ENCODE measurements at regions not wholly inside any gene's neighbourhood (a gene's known extent, or its start where the extent isn't known, plus 50 kb on each side); places are given as distances from the start of the nearest gene placed in this dataset.

DNA sequence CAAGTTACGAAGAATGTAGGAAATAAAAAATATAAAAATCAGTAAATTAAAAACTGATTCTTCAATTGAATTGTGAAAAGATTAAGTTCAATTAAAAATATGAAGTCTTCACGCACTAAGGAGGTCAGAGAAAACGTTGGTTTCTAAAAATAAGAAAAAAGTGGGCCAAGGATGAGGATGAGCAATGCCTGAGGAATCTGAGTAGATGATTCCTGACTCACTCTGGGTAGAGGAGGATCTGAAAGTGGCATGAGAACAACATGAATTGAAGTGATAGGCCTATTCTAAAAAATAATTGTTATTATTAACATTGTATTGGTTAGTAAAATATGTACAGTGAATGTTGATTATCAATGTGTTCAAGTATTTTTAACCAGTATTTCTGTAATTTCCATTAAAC, 444.2 kb downstream of the GRIA2 start:
- DNase-seq (ENCODE audit: low spot score) = peak; percentile 11

DNA sequence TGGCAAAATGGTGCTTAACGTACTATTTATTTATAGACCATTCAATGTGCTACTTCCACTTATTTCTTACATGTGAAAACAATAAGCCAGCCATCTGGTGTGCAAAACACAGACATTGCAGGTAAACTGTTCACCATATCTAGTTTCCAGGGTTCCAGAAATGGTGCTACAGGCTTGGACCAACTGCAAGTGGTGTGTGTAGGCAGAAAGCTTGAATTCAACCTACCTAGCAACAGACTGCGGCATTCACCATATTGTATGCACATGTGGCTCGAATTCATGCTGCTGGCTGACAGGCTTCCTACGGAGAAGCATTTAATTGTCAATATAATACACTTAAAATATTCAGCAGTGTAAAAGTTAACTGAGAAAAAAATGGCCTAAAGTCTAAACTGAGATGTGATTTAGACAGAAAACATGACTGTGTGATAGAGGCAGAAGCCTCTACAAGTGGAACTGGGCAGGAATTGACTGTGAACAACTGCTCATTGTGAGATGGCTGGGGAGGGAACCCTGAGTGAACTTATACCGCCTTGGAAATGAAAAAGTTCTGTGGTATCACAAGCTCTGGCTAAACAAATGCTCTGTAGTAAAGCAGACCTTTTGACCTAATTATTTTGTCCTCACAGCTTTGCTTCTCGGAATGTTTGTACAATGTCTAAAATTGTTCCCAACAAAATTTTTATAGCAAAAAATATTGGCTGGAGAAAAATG, 434.7 kb downstream of the GRIA2 start:
- DNase-seq (ENCODE audit: low spot score) = no peak

DNA sequence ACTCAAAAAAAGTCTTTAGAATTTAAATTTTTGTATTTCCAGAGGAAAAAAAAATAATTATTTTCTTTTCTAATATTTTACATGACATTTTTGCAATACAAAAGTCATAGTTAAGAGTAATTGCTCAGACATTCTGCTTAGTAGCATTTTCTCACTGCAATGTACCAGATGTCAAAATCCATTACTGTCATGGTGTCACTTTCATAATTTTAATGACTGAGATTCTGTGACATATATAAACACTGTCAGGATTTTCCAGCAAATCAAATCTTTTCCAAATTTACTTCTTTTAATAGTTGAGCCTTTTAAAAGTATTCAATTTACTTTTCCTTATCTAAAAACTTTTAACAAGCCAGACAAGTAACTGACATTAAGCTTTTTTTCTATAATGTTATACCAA, 422.7 kb downstream of the GRIA2 start:
- DNase-seq (ENCODE audit: low spot score) = no peak

DNA sequence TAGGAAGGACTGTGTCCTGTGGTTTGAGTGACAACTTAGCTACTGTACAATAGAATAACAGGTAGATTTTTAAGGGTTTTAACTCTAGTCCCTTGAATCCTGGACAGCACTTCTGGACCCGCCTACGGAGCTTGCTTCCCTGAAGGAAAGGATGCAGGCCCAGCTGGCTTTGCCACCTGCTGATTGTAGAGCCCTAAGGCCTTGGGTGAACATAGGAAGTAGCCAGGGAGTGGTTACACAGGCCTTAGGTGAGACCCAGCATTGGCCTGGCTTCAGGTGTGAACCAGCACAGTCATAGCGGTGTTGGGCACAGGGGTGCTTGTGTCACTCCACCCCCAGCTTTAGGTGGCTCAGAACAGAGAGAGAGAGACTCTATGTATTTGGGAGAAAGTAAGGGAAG, 413.5 kb downstream of the GRIA2 start:
- no peak for DNase-seq (ENCODE audit: low spot score)

DNA sequence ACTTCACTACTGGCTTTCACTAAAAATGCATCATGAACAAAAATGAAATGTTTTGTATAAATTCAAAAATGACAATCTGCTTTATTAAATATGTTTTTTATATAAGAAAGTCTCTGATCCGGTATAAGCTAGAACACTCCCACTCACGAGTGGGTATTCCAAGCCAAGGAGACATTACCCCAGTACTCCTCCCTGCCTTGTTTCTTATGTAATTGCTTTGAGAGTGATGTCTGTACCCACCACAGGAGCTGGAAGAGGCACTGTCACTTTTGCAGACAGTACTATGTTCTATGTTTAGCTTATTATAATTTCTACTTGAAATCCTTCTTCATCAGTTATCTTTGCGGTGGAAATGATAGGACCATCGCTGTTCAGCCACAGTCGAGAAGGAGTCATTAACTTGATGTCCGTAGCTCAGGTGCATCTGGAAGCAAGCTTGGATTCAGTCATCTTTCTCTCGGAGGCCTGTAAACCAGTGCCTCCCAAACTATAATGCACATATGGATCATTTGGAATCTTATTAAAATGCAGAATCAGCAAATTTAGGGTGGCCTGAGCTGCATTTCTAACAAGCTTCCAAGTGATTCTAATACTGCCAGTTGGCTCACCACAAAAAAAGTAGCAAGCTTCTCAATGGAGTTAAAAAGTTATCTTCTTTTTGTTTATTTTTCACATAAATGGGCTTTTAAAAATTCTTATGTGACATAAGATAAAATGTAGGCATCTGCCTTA, 396.4 kb downstream of the GRIA2 start:
- no peak for DNase-seq (ENCODE audit: low spot score)

DNA sequence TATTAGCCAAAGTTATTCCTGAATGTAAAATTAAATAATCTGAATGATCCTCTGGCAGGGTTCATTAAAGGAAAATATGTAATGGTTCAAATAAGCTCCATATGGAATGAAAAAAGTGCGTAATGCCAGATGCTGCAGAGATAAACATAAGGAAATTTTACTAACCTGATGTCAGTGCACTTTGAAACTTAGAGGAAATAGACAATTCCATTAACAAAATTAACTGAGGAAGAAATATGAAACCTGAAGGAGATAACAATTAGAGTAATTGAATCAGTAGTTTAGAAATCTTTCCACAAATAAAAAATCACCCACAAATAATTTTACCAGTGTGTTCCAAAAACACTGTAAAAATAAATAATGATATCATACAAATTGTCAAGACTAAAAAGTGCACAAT, 387.5 kb downstream of the GRIA2 start:
- DNase-seq (ENCODE audit: low spot score) = no peak

DNA sequence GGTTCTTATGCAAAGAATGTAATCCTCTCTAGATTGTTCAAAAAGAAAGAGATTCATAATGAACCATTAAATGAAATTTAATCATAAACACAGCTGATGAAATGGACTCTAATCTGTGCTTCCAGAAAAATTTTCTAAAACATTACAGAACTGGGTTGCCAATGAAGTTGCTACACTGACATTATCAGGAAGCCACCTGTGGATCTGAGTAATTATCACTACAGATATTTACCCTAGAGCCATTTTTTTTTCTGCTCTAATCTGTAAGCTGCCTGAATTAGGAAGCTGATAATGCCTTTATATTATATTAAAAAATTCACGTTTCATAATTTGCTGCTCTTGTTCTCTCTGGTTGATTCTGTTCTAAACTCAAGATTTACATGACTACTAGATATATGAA, 380.1 kb downstream of the GRIA2 start:
- no peak for DNase-seq (ENCODE audit: low spot score)

DNA sequence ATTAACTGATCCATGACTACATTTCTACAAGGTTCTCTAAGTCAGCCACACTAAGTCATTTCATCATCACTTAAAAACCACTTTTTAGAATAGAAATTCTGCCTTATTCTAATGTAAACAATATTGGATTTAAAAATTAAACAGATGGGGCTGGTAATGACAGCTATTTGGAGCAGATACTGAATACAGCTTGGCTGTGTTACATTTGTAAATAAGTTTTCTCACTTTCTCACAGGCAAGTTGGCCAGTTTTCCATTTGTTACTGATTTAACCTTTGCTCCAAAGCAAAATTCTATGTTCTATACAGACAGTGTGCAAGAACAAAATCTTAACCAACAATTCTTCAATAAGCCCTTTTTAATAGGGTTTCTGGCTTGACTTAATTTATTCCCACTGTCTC, 370.7 kb downstream of the GRIA2 start:
- DNase-seq (ENCODE audit: low spot score) = no peak

DNA sequence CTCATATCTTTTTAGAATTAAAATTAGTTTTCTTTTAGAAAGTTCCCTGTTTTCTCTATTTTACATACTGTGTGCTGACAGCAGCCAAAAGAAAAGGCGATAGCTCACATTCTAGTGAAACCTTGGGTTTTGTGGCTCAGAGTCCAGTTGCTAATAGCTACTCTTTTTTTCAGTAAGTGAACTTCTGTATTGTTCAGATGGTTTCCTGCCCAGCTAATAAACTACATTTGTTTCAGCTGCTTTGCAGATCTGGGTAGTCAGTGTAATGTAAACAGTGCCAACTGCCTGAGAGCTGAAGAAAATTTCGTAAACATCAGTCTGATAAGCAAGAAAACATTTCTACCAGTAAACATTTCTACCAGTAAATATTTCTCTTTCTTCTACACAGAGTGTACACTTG, 370.2 kb downstream of the GRIA2 start:
- DNase-seq (ENCODE audit: low spot score) = no peak

DNA sequence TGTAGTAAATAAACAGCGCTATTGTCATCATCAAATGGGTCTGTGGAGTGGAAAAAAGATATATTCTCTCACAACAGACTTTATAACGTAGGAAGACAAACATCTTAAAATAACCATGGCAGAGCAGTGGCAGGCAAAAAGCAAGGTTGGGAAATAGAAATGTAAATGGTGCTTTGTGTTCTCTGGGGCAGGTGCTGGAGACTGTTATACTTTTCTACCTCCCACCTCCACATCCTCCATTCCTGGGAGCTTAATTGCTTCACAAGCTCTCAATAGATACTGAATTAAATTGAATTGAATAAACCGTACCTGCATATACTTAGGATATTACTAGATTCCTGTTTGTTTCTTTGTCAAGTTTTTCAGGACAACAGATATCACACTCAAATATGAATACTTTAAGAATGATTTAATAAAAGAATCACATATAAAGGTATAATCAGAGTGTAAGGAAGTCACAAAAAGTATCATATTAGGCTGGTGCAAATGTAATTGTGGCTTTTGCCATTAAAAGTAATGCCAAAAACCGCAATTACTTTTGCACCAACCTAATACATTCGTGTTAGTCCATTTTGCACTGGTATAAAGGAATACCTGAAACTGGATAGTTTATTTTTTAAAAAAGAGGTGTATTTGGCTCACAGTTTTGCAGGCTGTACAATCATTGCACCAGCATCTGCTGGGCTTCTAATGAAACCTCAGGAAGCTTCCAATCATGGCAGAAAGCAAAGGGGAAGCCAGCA, 367.3 kb downstream of the GRIA2 start:
- no peak for DNase-seq (ENCODE audit: low spot score)

DNA sequence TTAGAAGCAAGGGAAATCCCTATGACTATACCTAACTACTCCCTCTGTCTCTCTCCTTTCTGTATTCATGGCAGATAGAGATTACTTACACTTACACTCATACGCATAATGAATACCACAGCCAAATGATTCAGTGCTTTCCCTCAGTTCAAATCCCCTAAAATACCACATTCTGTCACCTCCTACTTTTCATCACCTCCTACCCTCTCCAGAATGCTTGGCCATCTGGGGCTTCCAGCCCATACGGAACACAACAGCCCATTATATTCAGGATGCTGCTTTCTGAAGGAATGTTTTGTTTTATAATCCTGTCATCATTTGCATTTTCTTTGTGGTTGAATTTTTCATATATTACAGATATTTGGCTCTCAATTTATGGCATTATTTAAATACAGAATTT, 361.6 kb downstream of the GRIA2 start:
- DNase-seq (ENCODE audit: low spot score) = no peak

DNA sequence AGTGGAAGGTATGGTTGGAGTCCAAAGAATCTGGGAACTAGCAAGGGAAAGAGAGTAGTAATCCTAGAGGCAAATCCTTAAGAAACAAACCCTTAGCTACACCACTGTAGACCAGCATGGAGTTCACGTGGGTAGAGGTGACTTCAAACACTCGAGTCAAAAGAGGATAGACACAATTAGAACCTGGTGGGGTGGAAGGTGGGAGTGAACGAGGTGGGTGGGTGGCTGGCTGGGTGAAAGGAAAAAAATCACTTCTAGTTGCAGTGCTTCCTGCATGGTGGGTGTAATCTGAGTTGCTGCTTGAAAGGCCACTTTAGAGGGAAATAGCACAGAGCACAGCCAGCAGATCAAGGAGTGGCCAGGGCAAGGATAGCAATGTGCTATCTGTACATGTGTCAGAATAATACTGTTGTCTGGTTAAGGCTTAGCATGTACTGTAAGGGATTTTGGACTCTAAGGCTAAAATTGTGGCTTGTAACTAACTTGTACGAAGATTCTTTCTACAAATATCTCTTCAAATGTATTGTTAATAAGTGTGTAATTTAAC, 356.2 kb downstream of the GRIA2 start:
- DNase-seq (ENCODE audit: low spot score) = no peak

DNA sequence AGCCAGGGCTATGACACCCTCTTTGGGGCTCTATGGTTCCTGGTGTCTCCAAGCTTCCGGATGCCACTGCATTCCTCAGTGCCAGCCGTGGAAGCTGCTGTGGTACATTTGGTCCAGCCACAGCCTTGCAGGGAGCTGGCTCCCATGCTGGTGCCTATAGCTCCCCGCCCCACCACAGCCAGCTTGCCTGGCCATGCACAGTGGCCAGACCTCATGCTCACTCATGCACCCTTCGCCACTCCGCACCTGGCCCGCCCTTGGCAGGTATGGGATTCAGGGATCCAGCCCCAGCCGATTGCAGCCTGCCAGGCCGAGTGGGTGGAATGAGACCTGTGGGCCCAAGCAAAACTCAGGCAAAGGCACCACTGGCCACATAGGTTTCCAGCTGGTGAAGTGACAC, 354.8 kb downstream of the GRIA2 start:
- no peak for DNase-seq (ENCODE audit: low spot score)

DNA sequence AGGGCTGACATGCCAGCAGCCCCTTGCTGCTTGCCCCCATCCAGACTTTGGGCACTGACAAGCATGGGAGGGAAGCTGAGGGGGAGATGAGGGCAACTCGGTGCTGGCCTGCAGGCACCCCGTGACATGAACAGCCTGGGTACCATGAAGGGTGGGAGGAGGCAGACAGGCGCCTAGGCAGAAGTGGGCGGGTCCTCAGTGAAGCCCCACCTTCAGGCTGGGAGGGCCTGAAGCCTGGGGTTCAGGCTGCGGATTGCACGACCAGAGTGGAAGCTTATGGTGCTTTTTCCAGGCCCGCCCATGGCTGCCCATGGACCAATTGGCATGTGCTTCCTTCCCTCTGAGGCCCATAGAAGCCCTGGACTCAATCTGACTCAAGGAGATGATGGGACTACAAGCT, 354.1 kb downstream of the GRIA2 start:
- no peak for DNase-seq (ENCODE audit: low spot score)

DNA sequence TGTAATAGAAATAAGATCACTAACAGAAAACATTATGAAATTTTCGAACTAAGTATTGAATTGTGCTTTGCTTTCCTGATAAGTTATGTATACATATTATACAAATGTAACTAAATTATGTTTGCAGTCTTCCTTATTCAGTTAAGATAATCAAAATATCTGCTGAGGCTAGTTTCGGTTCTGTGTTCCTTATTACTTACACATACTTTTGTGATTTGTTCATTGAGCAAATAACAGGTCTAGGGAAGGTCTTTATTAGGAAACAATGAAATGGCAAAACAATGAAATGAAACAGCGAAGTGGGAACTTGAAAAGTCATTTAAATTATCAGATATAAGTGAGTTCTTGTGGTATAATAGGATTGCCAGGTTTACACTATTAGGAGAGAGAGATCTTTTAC, 352.4 kb downstream of the GRIA2 start:
- no peak for DNase-seq (ENCODE audit: low spot score)

DNA sequence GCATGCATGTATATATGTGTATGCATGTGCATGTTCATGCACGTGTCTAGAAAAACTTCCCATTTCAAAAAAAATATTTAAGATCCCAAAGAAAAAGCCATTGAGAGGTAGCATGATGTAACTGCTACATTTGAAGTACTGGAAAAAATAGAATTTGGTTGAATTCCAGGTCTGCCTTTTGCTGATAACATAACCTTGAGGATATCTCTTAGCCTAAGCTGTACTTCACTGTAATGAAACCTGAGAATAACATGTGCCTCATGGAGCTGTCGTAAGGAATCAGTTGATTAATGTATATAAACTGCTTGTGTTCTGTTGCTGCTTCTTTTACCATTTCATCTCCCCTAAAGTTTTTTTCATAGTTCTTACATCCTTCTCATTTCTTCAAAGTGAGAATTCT, 351.8 kb downstream of the GRIA2 start:
- no peak for DNase-seq (ENCODE audit: low spot score)

DNA sequence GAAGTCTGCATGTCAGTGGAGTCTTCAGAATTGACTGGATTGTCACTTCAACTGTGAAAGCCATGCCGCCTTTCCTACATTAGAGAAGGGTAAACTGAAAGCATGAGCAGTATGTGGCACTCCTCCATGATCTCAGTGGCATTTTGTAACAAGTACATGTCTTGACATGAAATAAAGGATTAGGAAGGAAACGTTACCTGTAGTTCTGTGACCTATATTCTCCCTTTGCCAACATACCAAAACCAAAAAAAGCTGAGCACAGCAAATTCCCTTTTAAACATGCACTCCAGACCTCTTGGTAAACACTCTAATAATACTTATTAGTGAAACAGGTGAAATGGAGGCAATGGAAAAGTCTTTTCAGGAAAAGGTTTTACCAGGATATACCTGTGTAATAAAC, 344.2 kb downstream of the GRIA2 start:
- no peak for DNase-seq (ENCODE audit: low spot score)

DNA sequence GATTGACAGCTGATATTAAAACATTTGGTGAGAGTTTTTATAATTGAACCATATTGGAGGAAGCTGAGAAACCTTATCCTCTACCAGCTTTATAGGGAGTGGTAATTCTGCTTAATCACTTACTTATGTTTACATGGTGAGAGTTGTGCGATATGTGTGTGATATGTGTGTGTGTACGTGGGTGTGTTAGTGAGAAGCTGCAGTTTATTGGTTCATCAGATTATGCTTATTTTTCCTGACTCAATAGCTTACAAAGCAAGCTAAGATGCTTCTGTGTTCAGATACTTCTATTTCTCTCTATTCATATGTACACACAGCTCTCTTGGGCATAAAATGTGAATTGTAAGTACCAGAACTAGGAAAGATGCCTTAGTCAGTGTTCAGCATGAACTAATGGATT, 343.7 kb downstream of the GRIA2 start:
- no peak for DNase-seq (ENCODE audit: low spot score)

DNA sequence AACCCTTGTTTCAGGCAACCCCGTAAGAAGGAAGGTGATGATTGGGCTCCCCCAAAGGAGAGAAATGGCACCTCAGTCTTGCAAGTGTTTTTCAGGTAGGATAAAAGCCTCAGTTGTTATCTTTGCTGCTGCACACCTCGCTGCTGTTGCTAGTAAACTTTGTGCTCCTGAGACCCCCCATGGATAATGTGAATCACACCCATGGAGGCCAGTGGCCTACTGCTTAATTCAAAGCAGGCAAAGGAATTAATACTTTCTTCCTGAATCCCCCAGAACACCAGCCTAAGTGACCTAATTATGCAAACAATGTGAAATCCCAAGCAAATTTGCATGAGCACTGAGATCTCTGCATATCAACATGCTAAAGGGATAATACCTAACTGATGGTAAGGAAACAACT, 337.5 kb downstream of the GRIA2 start:
- no peak for DNase-seq (ENCODE audit: low spot score)

DNA sequence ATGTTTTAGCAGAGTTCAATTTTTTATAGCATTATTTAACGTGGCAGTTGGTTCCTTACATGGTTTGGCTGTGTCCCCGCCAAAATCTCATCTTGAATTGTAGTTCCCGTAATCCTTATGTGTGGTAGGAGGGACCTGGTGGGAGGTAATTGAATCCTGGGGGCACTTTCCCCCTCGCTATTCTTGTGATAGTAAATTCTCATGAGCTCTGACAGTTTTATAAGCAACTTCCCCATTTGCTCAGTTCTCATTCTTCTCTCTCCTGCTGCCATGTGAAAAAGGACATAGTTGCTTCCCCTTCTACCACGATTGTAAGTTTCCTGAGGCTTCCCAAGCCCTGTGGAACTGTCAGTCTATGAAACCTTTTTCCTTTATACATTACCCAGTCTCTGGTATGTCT, 329.5 kb downstream of the GRIA2 start:
- no peak for DNase-seq (ENCODE audit: low spot score)

DNA sequence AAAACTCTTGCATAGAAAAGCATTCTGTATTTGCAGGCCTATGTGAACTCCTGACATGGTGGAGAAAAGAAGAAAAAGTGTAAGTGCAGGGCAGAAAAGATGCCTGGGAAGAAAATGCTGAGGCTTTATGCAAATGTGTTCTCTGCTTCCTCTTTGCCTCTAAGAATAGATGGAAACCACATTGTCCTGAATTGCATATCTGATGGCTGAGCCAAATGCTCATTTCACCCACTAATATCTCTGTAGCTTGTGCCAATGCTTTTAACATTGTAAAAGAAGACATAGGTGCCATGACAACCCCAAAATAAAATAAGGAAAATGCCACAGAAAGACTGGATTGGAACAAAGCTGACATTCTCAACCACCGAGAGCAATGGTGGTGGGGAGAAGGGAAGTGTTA, 307.4 kb downstream of the GRIA2 start:
- no peak for DNase-seq (ENCODE audit: low spot score)

DNA sequence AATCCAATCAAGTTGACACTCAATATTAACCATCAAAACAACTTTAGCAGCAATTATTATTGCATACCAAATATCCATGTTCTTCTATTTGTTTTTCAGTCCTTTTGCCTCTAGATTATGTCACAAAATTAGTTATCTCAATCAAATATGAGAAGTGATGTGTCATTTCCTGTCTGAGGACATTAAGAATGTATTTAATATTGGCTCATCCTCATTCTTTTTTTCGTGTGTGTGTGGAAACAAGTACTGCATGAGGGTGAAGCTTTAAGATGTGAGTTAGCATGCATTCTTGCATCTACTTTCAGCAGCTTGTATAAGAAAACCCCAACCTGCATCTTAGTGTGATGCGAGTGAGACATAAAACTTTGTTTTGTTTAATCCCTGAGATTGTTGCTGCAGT, 301.4 kb downstream of the GRIA2 start:
- DNase-seq (ENCODE audit: low spot score) = no peak

DNA sequence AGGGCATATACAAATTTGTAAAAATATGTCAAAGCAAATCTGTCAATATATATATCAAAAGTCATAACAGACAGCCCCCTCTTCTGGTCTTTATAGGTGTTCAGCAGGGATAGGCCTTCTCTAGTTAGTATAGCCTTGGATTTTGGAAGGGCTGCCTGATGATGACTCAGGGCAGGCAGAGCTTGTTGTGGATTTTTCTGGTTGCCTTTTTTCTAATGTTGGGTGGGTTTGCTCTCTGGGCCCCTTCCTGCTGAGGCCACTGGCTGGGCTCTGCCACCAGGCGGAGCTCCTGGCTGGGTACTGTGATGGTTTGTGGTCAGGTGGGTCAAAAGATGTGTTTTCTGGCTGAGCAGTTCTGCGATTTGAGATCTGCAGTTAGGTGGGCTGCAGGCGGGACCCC, 294.2 kb downstream of the GRIA2 start:
- no peak for DNase-seq (ENCODE audit: low spot score)
